OCI-LY7 (cell line): ENCODE measurements at regions not wholly inside any gene's neighbourhood (a gene's known extent, or its start where the extent isn't known, plus 50 kb on each side); places are given as distances from the start of the nearest gene placed in this dataset.

Experiments
- BruUV-seq: library from RNA; stranded (reverse); fragments of 400-500 nt; replicated peaks from 2 replicates; lab custom pipeline; 2021; lab: Mats Ljungman, UMichigan
- CTCF ChIA-PET: fragments of 300-600 bp; sonication (Branson Sonifier 250); formaldehyde crosslinking; loops from one replicate; lab custom pipeline; 2022; ENCODE audit warnings: antibody characterized with exemption; ENCODE audit not compliant: unreplicated experiment; lab: Charles Lee
- POLR2A ChIA-PET: fragments of 300-600 bp; sonication (Branson Sonifier 250); formaldehyde crosslinking; loops from one replicate; lab custom pipeline; 2022; ENCODE audit warnings: antibody characterized with exemption; lab: Charles Lee
- DNase-seq: peaks from one replicate; pipeline ENCODE4 v3.0.0-alpha.2; 2015; ENCODE audit warnings: low spot score
- H2AFZ ChIP-seq: fragments of 200-600 bp; sonication (generic), shearing (Covaris generic); 2 replicates; pipeline ENCODE4 v1.6.1; 2014; ENCODE audit warnings: mild to moderate bottlenecking, antibody characterized with exemption, low read length, moderate library complexity
- H3K27ac ChIP-seq: fragments of 200-600 bp; sonication (generic); 2 replicates; pipeline ENCODE4 v1.5.1; 2014; ENCODE audit warnings: mixed run types, low read depth, mild to moderate bottlenecking, moderate library complexity, low read length, inconsistent platforms; ENCODE audit not compliant: poor library complexity, severe bottlenecking
- H3K36me3 ChIP-seq: fragments of 200-600 bp; sonication (generic); 2 replicates; pipeline ENCODE4 v1.6.1; 2014; ENCODE audit warnings: mild to moderate bottlenecking, antibody characterized with exemption, low read length, moderate library complexity, mixed read lengths; ENCODE audit not compliant: insufficient read depth
- H3K4me1 ChIP-seq: fragments of 200-600 bp; sonication (generic); 2 replicates; pipeline ENCODE4 v1.5.1; 2014; ENCODE audit warnings: mild to moderate bottlenecking, low read length; ENCODE audit not compliant: insufficient read depth, poor library complexity, severe bottlenecking
- H3K4me2 ChIP-seq: fragments of 200-600 bp; sonication (generic); 2 replicates; pipeline ENCODE4 v1.6.1; 2014; ENCODE audit warnings: mild to moderate bottlenecking, low read length
- H3K4me3 ChIP-seq: fragments of 200-600 bp; sonication (generic); 2 replicates; pipeline ENCODE4 v1.5.1; 2014; ENCODE audit warnings: mild to moderate bottlenecking, low read depth, low read length; ENCODE audit not compliant: poor library complexity, severe bottlenecking
- H3K79me2 ChIP-seq: fragments of 200-600 bp; sonication (generic); 2 replicates; pipeline ENCODE4 v1.6.1; 2016; ENCODE audit warnings: low read depth, mild to moderate bottlenecking, low read length, moderate library complexity, mixed read lengths; ENCODE audit not compliant: insufficient read depth
- H3K9me2 ChIP-seq: fragments of 200-600 bp; sonication (generic); 2 replicates; pipeline ENCODE4 v1.6.1; 2016; ENCODE audit warnings: mild to moderate bottlenecking, low read length, mixed read lengths; ENCODE audit not compliant: insufficient read depth
- H3K9me3 ChIP-seq: fragments of 200-600 bp; sonication (generic); 2 replicates; pipeline ENCODE4 v1.6.1; 2014; ENCODE audit warnings: mild to moderate bottlenecking, mixed run types, low read length, mixed read lengths
- H4K20me1 ChIP-seq: fragments of 200-600 bp; sonication (generic); 2 replicates; pipeline ENCODE4 v1.6.1; 2014; ENCODE audit warnings: mild to moderate bottlenecking, antibody characterized with exemption, low read length, moderate library complexity, mixed read lengths; ENCODE audit not compliant: insufficient read depth
- CTCF ChIP-seq: fragments of 200-600 bp; sonication (generic); conservative IDR thresholded peaks from 2 replicates; pipeline ENCODE4 v1.5.1; 2014; ENCODE audit warnings: mild to moderate bottlenecking, antibody characterized with exemption, low read length, moderate library complexity, mixed read lengths
- EZH2phosphoT487 ChIP-seq: fragments of 200-600 bp; sonication (generic); IDR thresholded peaks from 2 replicates; pipeline ENCODE4 v1.6.1; 2018; ENCODE audit warnings: low read depth, borderline replicate concordance, mild to moderate bottlenecking, mixed run types, antibody characterized with exemption, low read length, moderate library complexity, mixed read lengths
- intact Hi-C: fragments of 100-400 bp; cut with micrococcal nuclease; formaldehyde crosslinking; loops from one replicate; pipeline ENCODE4 v1.10.0; 2022; ENCODE audit not compliant: unreplicated experiment

- H3K4me2 ChIP-seq, result no peak overlapping the region
- ChIA-PET CTCF (no interaction called here), POLR2A (no interaction called here)
- no peaks in the 10 kb centered on the region for H3K9me2 ChIP-seq
- DNase-seq, result no peak
- BruUV-seq, result no TSS peak
- peaks cover 23% of the 10 kb centered on the region for H3K4me1 ChIP-seq
- no peaks in the 10 kb centered on the region for H3K36me3 ChIP-seq
- no peaks in the 10 kb centered on the region for H3K79me2 ChIP-seq
- no peak overlapping the region for H3K4me3 ChIP-seq
- H4K20me1 ChIP-seq, result no peaks in the 10 kb centered on the region
- no peaks in the 10 kb centered on the region for H3K9me3 ChIP-seq
- no peak overlapping the region for H3K27ac ChIP-seq
- no peak overlapping the region for H2AFZ ChIP-seq
- no peak for TF ChIP-seq CTCF
- no peak for TF ChIP-seq EZH2phosphoT487
- intact Hi-C loops, result loop anchor here (10.0 kb wide), 1 partner anchor 423 kb away; no protein-coding TSS in a partner anchor
Measured at GRCh38 chr22:49302150-49302460, 525.6 kb downstream of the BRD1 start.

- TF ChIP-seq CTCF (no peak), EZH2phosphoT487 (no peak)
- H3K9me3 ChIP-seq, result no peaks in the 10 kb centered on the region
- H3K79me2 ChIP-seq, result no peaks in the 10 kb centered on the region
- POLR2A ChIA-PET, result no interaction called here
- BruUV-seq, result no TSS peak
- no peaks in the 10 kb centered on the region for H3K36me3 ChIP-seq
- no peak overlapping the region for H3K27ac ChIP-seq
- no peak overlapping the region for H3K4me3 ChIP-seq
- DNase-seq, result no peak
- no peaks in the 10 kb centered on the region for H3K9me2 ChIP-seq
- intact Hi-C loops, result loop anchor here (10.0 kb wide), 1 partner anchor 423 kb away; no protein-coding TSS in a partner anchor
- peaks cover 18% of the 10 kb centered on the region for H3K4me1 ChIP-seq
- CTCF ChIA-PET, result no interaction called here
- H4K20me1 ChIP-seq, result no peaks in the 10 kb centered on the region
- no peak overlapping the region for H3K4me2 ChIP-seq
- no peak overlapping the region for H2AFZ ChIP-seq
Measured at GRCh38 chr22:49301398-49302149, 526.1 kb downstream of the BRD1 start.

- CTCF ChIA-PET, result no interaction called here
- no peaks in the 10 kb centered on the region for H3K79me2 ChIP-seq
- no peak overlapping the region for H3K27ac ChIP-seq
- no peak for TF ChIP-seq EZH2phosphoT487
- no peak for TF ChIP-seq CTCF
- POLR2A ChIA-PET, result no interaction called here
- no peak for DNase-seq
- H3K9me2 ChIP-seq, result no peaks in the 10 kb centered on the region
- no peaks in the 10 kb centered on the region for H3K9me3 ChIP-seq
- H4K20me1 ChIP-seq, result no peaks in the 10 kb centered on the region
- no peak overlapping the region for H3K4me2 ChIP-seq
- peaks cover 12% of the 10 kb centered on the region for H3K4me1 ChIP-seq
- H3K36me3 ChIP-seq, result no peaks in the 10 kb centered on the region
- H3K4me3 ChIP-seq, result no peak overlapping the region
- BruUV-seq, result no TSS peak
- intact Hi-C loops, result loop anchor here (10.0 kb wide), 1 partner anchor 424 kb away; no protein-coding TSS in a partner anchor
- H2AFZ ChIP-seq, result no peak overlapping the region
Measured at GRCh38 chr22:49300951-49301397, 526.7 kb downstream of the BRD1 start.
